ENCODE measurements at regions not wholly inside any gene's neighbourhood (a gene's known extent, or its start where the extent isn't known, plus 50 kb on each side); places are given as distances from the start of the nearest gene placed in this dataset.
A peak's percentile ranks its signal among the peaks of the same experiment; 100 is the strongest.

DNA sequence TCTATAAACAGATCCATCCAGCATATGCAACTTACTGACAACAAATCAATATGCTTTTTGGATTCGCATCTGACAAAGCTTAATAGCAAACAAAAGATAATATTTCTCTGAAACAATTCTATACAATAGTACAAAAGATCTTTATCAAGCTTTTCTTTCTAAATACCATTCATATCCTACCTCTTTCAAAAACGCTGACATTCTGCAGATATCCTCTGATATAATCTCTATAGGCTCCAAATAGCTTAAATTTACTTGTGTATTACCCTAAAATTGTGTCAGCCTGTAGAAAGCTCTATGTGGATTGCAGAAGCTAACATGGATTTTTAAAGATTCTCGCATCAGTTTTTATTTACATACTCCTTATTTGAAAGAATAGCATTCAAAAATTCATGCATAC is 260.6 kb downstream of the GASK1B start:
- Histone ChIP-seq H3K9me3 (no peaks in the 10 kb centered on the region), H3K9me2 (no peaks in the 10 kb centered on the region), H3K4me1 (ENCODE audit: control insufficient read depth in 1 of 2, insufficient read depth in 2 of 2, low read depth in 1 of 2, low read length in 1 of 2) (peaks cover 0 to 6% of the 10 kb centered on the region in 2 experiments; a peak in 1 of 4 replicates), H3K36me3 (replicated peaks in 1 of 2; ENCODE audit: control insufficient read depth in 1 of 2, insufficient read depth in 2 of 2, low read length in 1 of 2) (no peaks in the 10 kb centered on the region), H3K9ac (no peak overlapping the region), H2AFZ (ENCODE audit: low read depth) (no peak overlapping the region), H3F3A (replicated peaks; ENCODE audit: insufficient read depth) (no peaks in the 10 kb centered on the region), H3K4me3 (ENCODE audit: low read depth in 2 of 2, low read length in 1 of 2) (no peak overlapping the region), H4K20me1 (ENCODE audit: insufficient read depth) (no peaks in the 10 kb centered on the region), H3K27me3 (ENCODE audit: insufficient read depth) (no peaks in the 10 kb centered on the region), H3K4me2 (no peak overlapping the region), H3K27ac (ENCODE audit: low read depth in 2 of 2, low read length in 1 of 2) (peak overlapping the region in 1 of 2 experiments; percentile 75; a peak in 1 of 4 replicates), H3K79me2 (ENCODE audit: insufficient read depth) (no peaks in the 10 kb centered on the region)
- ChIA-PET CTCF (interaction anchor here (0.9 to 1.4 kb wide), 2 partner anchors 65 to 104 kb away, joined by 3 to 4 read pairs; no protein-coding TSS in a partner anchor), POLR2A (no interaction called here)
- DNase-seq = no peak
- TF ChIP-seq TEAD4 (IDR thresholded peaks at IDR 0.05; ENCODE audit: borderline replicate concordance, insufficient read depth) (no peak), MEF2A (IDR thresholded peaks at IDR 0.05; ENCODE audit: borderline replicate concordance, low read depth) (no peak), GATA2 (CRISPR knock-in tag; IDR thresholded peaks at IDR 0.05) (peak; percentile 64), SIN3A (IDR thresholded peaks at IDR 0.05; ENCODE audit: borderline replicate concordance, low read depth, low read length) (no peak), RCOR1 (IDR thresholded peaks at IDR 0.05; ENCODE audit: low read length) (peak; percentile 27; the same call in 1 of the 2 replicates), EP300 (IDR thresholded peaks at IDR 0.05; ENCODE audit: borderline replicate concordance in 1 of 2, low read depth in 1 of 2, low read length in 1 of 2) (peak in 1 of 2 experiments; percentile 75; a peak in 2 of 4 replicates), POLR2AphosphoS5 (IDR thresholded peaks at IDR 0.05; ENCODE audit: low read depth, low read length) (no peak)
- TF ChIP-seq, protein P1, sequence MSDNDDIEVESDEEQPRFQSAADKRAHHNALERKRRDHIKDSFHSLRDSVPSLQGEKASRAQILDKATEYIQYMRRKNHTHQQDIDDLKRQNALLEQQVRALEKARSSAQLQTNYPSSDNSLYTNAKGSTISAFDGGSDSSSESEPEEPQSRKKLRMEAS (IDR thresholded peaks at IDR 0.05; ENCODE audit: low read depth) = no peak
- 9% methylated on average over 3 of the region's 3 CpGs for WGBS (ENCODE audit: low lambda C conversion rate)

DNA sequence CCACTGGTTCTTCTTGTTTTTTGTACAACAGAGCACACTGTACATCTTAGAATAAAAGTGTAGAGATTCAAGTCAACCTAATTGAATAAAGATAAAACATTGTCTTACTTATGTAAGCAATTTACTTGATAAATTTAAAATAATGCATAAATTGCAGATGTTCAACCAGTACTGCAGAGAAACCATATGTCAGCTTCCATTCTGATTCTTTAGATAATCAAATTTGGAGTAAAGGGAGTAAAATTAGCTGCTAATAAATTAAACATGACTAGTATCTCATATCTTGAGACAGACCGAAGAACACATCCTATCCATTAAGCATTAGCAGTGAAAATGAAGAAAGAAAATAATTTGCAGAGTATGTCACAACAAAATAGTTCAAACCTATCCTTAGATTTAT is 261.2 kb downstream of the GASK1B start:
- POLR2A ChIA-PET = no interaction called here
- no peak overlapping the region for H3K9ac ChIP-seq
- TF ChIP-seq SIN3A (IDR thresholded peaks at IDR 0.05; ENCODE audit: borderline replicate concordance, low read depth, low read length) (no peak), FOSL2 (IDR thresholded peaks at IDR 0.05; ENCODE audit: borderline replicate concordance, low read depth) (no peak), EP300 (IDR thresholded peaks at IDR 0.05; ENCODE audit: borderline replicate concordance in 1 of 2, low read depth in 1 of 2, low read length in 1 of 2) (peak in 1 of 2 experiments; percentile 59; a peak in 2 of 4 replicates)
- no peak overlapping the region for H3K4me3 ChIP-seq (ENCODE audit: low read depth in 2 of 2, low read length in 1 of 2)
- CTCF ChIA-PET = interaction anchor here (0.9 to 1.4 kb wide), 3 partner anchors 28 to 104 kb away, joined by 3 to 4 read pairs (median 3); no protein-coding TSS in a partner anchor
- H3K4me2 ChIP-seq = no peak overlapping the region
- no peaks in the 10 kb centered on the region for H3K36me3 ChIP-seq (replicated peaks in 1 of 2; ENCODE audit: control insufficient read depth in 1 of 2, insufficient read depth in 2 of 2, low read length in 1 of 2)
- no peaks in the 10 kb centered on the region for H3K79me2 ChIP-seq (ENCODE audit: insufficient read depth)
- H3K4me1 ChIP-seq (ENCODE audit: control insufficient read depth in 1 of 2, insufficient read depth in 2 of 2, low read depth in 1 of 2, low read length in 1 of 2) = peaks cover 0 to 6% of the 10 kb centered on the region in 2 experiments; a peak in 1 of 4 replicates
- H3F3A ChIP-seq (replicated peaks; ENCODE audit: insufficient read depth) = no peaks in the 10 kb centered on the region
- H4K20me1 ChIP-seq (ENCODE audit: insufficient read depth) = no peaks in the 10 kb centered on the region
- 12% methylated on average over 1 of the region's 1 CpG for WGBS (ENCODE audit: low lambda C conversion rate)
- H3K9me3 ChIP-seq = no peaks in the 10 kb centered on the region
- no peak overlapping the region for H2AFZ ChIP-seq (ENCODE audit: low read depth)
- no peaks in the 10 kb centered on the region for H3K27me3 ChIP-seq (ENCODE audit: insufficient read depth)
- no peaks in the 10 kb centered on the region for H3K9me2 ChIP-seq
- H3K27ac ChIP-seq (ENCODE audit: low read depth in 2 of 2, low read length in 1 of 2) = peak overlapping the region in 1 of 2 experiments; percentile 75; a peak in 1 of 4 replicates
- DNase-seq = no peak

DNA sequence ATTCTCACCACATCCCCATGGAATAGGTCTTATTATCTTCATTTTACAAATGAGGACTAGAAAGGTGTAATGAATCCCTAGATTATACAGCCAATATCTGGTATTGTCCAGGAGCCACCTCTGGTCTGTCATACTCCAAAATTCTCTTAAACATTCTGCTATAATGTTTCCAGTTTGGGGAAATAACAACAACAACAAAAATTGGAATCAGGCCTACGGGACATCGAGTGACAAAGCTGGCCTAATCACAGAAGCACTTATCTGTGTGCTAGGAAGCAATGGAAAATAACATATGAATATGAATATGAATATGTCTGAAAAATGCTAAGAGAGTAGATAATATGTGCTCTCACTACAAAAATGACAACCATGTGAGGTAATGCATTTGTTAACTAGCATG is 264.1 kb downstream of the GASK1B start:
- Histone ChIP-seq H3F3A (replicated peaks; ENCODE audit: insufficient read depth) (no peaks in the 10 kb centered on the region), H3K9ac (no peak overlapping the region), H4K20me1 (ENCODE audit: insufficient read depth) (no peaks in the 10 kb centered on the region), H3K27me3 (ENCODE audit: insufficient read depth) (no peaks in the 10 kb centered on the region), H2AFZ (ENCODE audit: low read depth) (no peak overlapping the region), H3K4me3 (ENCODE audit: low read depth in 2 of 2, low read length in 1 of 2) (no peak overlapping the region), H3K4me2 (no peak overlapping the region), H3K36me3 (replicated peaks in 1 of 2; ENCODE audit: control insufficient read depth in 1 of 2, insufficient read depth in 2 of 2, low read length in 1 of 2) (no peaks in the 10 kb centered on the region), H3K9me3 (no peaks in the 10 kb centered on the region), H3K27ac (ENCODE audit: low read depth in 2 of 2, low read length in 1 of 2) (no peak overlapping the region), H3K79me2 (ENCODE audit: insufficient read depth) (no peaks in the 10 kb centered on the region), H3K9me2 (no peaks in the 10 kb centered on the region), H3K4me1 (ENCODE audit: control insufficient read depth in 1 of 2, insufficient read depth in 2 of 2, low read depth in 1 of 2, low read length in 1 of 2) (peaks cover 0 to 6% of the 10 kb centered on the region in 2 experiments; a peak in 1 of 4 replicates)
- DNase-seq = no peak
- TF ChIP-seq JUND (IDR thresholded peaks at IDR 0.05) (no peak), GABPA (IDR thresholded peaks at IDR 0.05; ENCODE audit: low read depth) (no peak), SMC3 (IDR thresholded peaks at IDR 0.05; ENCODE audit: low read depth, low read length) (no peak), GATA2 (CRISPR knock-in tag; IDR thresholded peaks at IDR 0.05) (no peak), FOXJ3 (CRISPR knock-in tag; IDR thresholded peaks at IDR 0.05) (no peak), SIN3A (IDR thresholded peaks at IDR 0.05; ENCODE audit: borderline replicate concordance, low read depth, low read length) (no peak), NFIC (IDR thresholded peaks at IDR 0.05; ENCODE audit: borderline replicate concordance) (no peak), ELF1 (IDR thresholded peaks at IDR 0.05) (no peak)
- TF ChIP-seq, protein P2, sequence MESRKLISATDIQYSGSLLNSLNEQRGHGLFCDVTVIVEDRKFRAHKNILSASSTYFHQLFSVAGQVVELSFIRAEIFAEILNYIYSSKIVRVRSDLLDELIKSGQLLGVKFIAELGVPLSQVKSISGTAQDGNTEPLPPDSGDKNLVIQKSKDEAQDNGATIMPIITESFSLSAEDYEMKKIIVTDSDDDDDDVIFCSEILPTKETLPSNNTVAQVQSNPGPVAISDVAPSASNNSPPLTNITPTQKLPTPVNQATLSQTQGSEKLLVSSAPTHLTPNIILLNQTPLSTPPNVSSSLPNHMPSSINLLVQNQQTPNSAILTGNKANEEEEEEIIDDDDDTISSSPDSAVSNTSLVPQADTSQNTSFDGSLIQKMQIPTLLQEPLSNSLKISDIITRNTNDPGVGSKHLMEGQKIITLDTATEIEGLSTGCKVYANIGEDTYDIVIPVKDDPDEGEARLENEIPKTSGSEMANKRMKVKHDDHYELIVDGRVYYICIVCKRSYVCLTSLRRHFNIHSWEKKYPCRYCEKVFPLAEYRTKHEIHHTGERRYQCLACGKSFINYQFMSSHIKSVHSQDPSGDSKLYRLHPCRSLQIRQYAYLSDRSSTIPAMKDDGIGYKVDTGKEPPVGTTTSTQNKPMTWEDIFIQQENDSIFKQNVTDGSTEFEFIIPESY (IDR thresholded peaks at IDR 0.05; ENCODE audit: borderline replicate concordance, low read depth) = no peak
- TF ChIP-seq, protein P3, sequence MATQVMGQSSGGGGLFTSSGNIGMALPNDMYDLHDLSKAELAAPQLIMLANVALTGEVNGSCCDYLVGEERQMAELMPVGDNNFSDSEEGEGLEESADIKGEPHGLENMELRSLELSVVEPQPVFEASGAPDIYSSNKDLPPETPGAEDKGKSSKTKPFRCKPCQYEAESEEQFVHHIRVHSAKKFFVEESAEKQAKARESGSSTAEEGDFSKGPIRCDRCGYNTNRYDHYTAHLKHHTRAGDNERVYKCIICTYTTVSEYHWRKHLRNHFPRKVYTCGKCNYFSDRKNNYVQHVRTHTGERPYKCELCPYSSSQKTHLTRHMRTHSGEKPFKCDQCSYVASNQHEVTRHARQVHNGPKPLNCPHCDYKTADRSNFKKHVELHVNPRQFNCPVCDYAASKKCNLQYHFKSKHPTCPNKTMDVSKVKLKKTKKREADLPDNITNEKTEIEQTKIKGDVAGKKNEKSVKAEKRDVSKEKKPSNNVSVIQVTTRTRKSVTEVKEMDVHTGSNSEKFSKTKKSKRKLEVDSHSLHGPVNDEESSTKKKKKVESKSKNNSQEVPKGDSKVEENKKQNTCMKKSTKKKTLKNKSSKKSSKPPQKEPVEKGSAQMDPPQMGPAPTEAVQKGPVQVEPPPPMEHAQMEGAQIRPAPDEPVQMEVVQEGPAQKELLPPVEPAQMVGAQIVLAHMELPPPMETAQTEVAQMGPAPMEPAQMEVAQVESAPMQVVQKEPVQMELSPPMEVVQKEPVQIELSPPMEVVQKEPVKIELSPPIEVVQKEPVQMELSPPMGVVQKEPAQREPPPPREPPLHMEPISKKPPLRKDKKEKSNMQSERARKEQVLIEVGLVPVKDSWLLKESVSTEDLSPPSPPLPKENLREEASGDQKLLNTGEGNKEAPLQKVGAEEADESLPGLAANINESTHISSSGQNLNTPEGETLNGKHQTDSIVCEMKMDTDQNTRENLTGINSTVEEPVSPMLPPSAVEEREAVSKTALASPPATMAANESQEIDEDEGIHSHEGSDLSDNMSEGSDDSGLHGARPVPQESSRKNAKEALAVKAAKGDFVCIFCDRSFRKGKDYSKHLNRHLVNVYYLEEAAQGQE (IDR thresholded peaks at IDR 0.05; ENCODE audit: low read depth, low read length) = no peak
- POLR2A ChIA-PET = no interaction called here
- CTCF ChIA-PET = interaction anchor here (1.2 kb wide), 1 partner anchor 688 kb away, joined by 5 read pairs; the partner anchor contains the start of gene GRIA2
- WGBS (ENCODE audit: low lambda C conversion rate) = 43% methylated on average over 2 of the region's 2 CpGs
